K562 (cell line): ENCODE measurements at regions not wholly inside any gene's neighbourhood (a gene's known extent, or its start where the extent isn't known, plus 50 kb on each side); places are given as distances from the start of the nearest gene placed in this dataset.
"Not testable (repeated sequence)": the region's sequence is repeated elsewhere in the genome, so short reads cannot be mapped to it uniquely, and the experiment has no call there.

ENCODE experiments used
- ATAC-seq: fragments of 200-7000 bp; cut with Tn5 transposase; 3 replicates; pipeline ENCODE4 v1.9.1; 2020; ENCODE audit warnings: moderate library complexity
- BruUV-seq: library from RNA; stranded (reverse); fragments of 400-500 nt; replicated peaks from 2 replicates; lab custom pipeline; 2021; lab: Mats Ljungman, UMichigan
- CTCF ChIA-PET: fragments of 300-600 bp; formaldehyde crosslinking; extraction: SDS; loops from one replicate; lab custom pipeline; 2021; ENCODE audit warnings: low intra/inter-chr PET ratio; lab: Yijun Ruan, JAX
- POLR2A ChIA-PET: fragments of 300-600, 350-650 bp; sonication (Branson Sonifier 250); formaldehyde crosslinking; extraction: SDS; loops from one replicate; lab custom pipeline; 2021; ENCODE audit warnings: antibody characterized with exemption, inconsistent platforms; lab: Yijun Ruan, JAX
- DNase-seq, 4 experiments: peaks; one replicate each; pipeline versions ENCODE4 v3.0.0 to v3.0.0-alpha.2; 2011 to 2018; ENCODE audit warnings: low spot score in 3 of 4, mixed read lengths in 3 of 4; ENCODE audit errors: extremely low read depth in 1 of 4
- FAIRE-seq: peaks from 2 replicates; lab custom pipeline; 2011; peaks lifted over from hg19 to GRCh38; lab: Jason Lieb, UNC
- H2AFZ ChIP-seq: 2 replicates; pipeline ENCODE4 v1.6.0; 2011; ENCODE audit warnings: low read depth, low read length, control low read depth, inconsistent platforms
- H3K27ac ChIP-seq: fragments of 200-600 bp; 3 replicates; pipeline ENCODE4 v1.8.0; 2011; ENCODE audit warnings: low read depth, mild to moderate bottlenecking, control low read depth, inconsistent platforms, low read length, moderate library complexity, mixed read lengths; ENCODE audit errors: extremely low read depth
- H3K27me3 ChIP-seq, 2 experiments: fragments of 300-600 bp in 1 of 2; 2 replicates in 1 of 2; 3 replicates in 1 of 2; pipeline versions ENCODE4 v1.6.0 to v1.8.0; 2011; ENCODE audit warnings: inconsistent platforms in 2 of 2, low read length in 2 of 2, mild to moderate bottlenecking in 1 of 2, mixed read lengths in 1 of 2, moderate library complexity in 1 of 2; ENCODE audit not compliant: control insufficient read depth in 2 of 2, insufficient read depth in 2 of 2
- H3K36me3 ChIP-seq: fragments of 300-600 bp; 3 replicates; pipeline ENCODE4 v1.8.0; 2011; ENCODE audit warnings: mild to moderate bottlenecking, low read length, inconsistent platforms; ENCODE audit not compliant: control insufficient read depth, insufficient read depth
- H3K4me1 ChIP-seq, 2 experiments: fragments of 200-600 bp in 1 of 2; replicated peaks in 1 of 2; 2 replicates in 1 of 2; 3 replicates in 1 of 2; pipeline versions ENCODE4 v1.5.1 to v1.8.0; 2011; ENCODE audit warnings: inconsistent platforms in 2 of 2, low read length in 2 of 2, mild to moderate bottlenecking in 1 of 2, mixed read lengths in 1 of 2, moderate library complexity in 1 of 2; ENCODE audit not compliant: control insufficient read depth in 2 of 2, insufficient read depth in 2 of 2
- H3K4me2 ChIP-seq: 2 replicates; pipeline ENCODE4 v1.6.1; 2011; ENCODE audit warnings: low read length, control low read depth, inconsistent platforms, mixed read lengths; ENCODE audit not compliant: insufficient read depth
- H3K4me3 ChIP-seq: fragments of 200-600 bp; sonication (generic), shearing (Covaris generic); 2 replicates; pipeline ENCODE4 v1.5.1; 2016; ENCODE audit warnings: control low read depth, inconsistent platforms
- H3K79me2 ChIP-seq: fragments of 200-600 bp; 3 replicates; pipeline ENCODE4 v1.8.0; 2011; ENCODE audit warnings: low read length, inconsistent platforms; ENCODE audit not compliant: control insufficient read depth, insufficient read depth
- H3K9ac ChIP-seq, 2 experiments: 2 replicates each; pipeline versions ENCODE4 v1.6.0 to v1.6.1; 2011; ENCODE audit warnings: low read depth in 2 of 2, low read length in 2 of 2, control low read depth in 1 of 2, inconsistent platforms in 1 of 2, mild to moderate bottlenecking in 1 of 2, mixed read lengths in 1 of 2; ENCODE audit not compliant: insufficient read depth in 1 of 2
- H3K9me1 ChIP-seq: one replicate; pipeline ENCODE4 v1.6.0; 2011; ENCODE audit warnings: inconsistent platforms, mild to moderate bottlenecking, low read length, moderate library complexity; ENCODE audit not compliant: control insufficient read depth, insufficient read depth
- H3K9me3 ChIP-seq: replicated peaks from 2 replicates; pipeline ENCODE4 v1.5.1; 2011; ENCODE audit warnings: low read depth, low read length, inconsistent platforms; ENCODE audit not compliant: control insufficient read depth, insufficient read depth
- H4K20me1 ChIP-seq: replicated peaks from 2 replicates; pipeline ENCODE4 v1.6.1; 2011; ENCODE audit warnings: low read length, inconsistent platforms, mixed read lengths; ENCODE audit not compliant: control insufficient read depth, insufficient read depth
- CREM ChIP-seq: IDR thresholded peaks from 2 replicates; pipeline ENCODE4 v1.6.1; 2014; ENCODE audit warnings: antibody characterized with exemption, low read depth
- DDX20 ChIP-seq: fragments of 450-650 bp; IDR thresholded peaks from 2 replicates; pipeline ENCODE4 v1.6.1; 2016; ENCODE audit warnings: missing genetic modification characterization, low read depth, mild to moderate bottlenecking, missing compliant biosample characterization, moderate library complexity
- KDM5B ChIP-seq: fragments of 200-600 bp; sonication (generic); IDR thresholded peaks from 2 replicates; pipeline ENCODE4 v1.6.1; 2012; ENCODE audit warnings: low read depth, mild to moderate bottlenecking, moderate library complexity, low read length, control low read depth, inconsistent platforms; ENCODE audit not compliant: insufficient replicate concordance
- OTX1 ChIP-seq: fragments of 450-650 bp; formaldehyde crosslinking; IDR thresholded peaks from 2 replicates; pipeline ENCODE4 v1.4.0; 2022; ENCODE audit warnings: mild to moderate bottlenecking
- PML ChIP-seq: IDR thresholded peaks from 2 replicates; pipeline ENCODE4 v1.6.1; 2012; ENCODE audit warnings: low read length, inconsistent platforms
- PPARD ChIP-seq: fragments of 250-450 bp; sonication (Bioruptor Pico); IDR thresholded peaks from 2 replicates; pipeline ENCODE4 v1.8.0; 2022; ENCODE audit warnings: inconsistent platforms, mild to moderate bottlenecking, moderate library complexity
- RAD21 ChIP-seq, 2 experiments: fragments of 250-450 bp in 1 of 2; fragments of 450-650 bp in 1 of 2; sonication (Bioruptor Pico) in 1 of 2; formaldehyde crosslinking in 1 of 2; IDR thresholded peaks in 1 of 2; conservative IDR thresholded peaks in 1 of 2; 2 replicates each; pipeline versions ENCODE4 v1.4.0 to v1.8.0; 2020 to 2022; ENCODE audit warnings: mild to moderate bottlenecking in 2 of 2, moderate library complexity in 1 of 2
- TEAD4 ChIP-seq, 2 experiments: sonication (generic) in 1 of 2; formaldehyde crosslinking in 1 of 2; IDR thresholded peaks; 2 replicates each; pipeline versions ENCODE4 v1.6.1 to v1.8.0; 2012 to 2022; ENCODE audit warnings: borderline replicate concordance in 1 of 2, inconsistent platforms in 1 of 2, low read length in 1 of 2, mild to moderate bottlenecking in 1 of 2, missing genetic modification reagents in 1 of 2
- ZBED1 ChIP-seq: IDR thresholded peaks from 2 replicates; pipeline ENCODE4 v1.6.1; 2014
- ZNF511 ChIP-seq: sonication (generic); formaldehyde crosslinking; IDR thresholded peaks from 2 replicates; pipeline ENCODE4 v1.8.0; 2022; ENCODE audit warnings: mild to moderate bottlenecking, missing genetic modification reagents
- ZNF589 ChIP-seq: fragments of 200-800 bp; sonication (Bioruptor generic); IDR thresholded peaks from 2 replicates; pipeline ENCODE4 v1.6.1; 2016; ENCODE audit warnings: low read depth, missing genetic modification characterization, missing compliant biosample characterization
- ZSCAN32 ChIP-seq: fragments of 450-650 bp; formaldehyde crosslinking; IDR thresholded peaks from 2 replicates; pipeline ENCODE4 v1.4.0; 2020; ENCODE audit warnings: mild to moderate bottlenecking, moderate library complexity
- WGBS: fragments of 100-300 bp; shearing (Covaris generic); methylation state at CpG from one replicate; pipeline ENCODE4 v1.1.6; 2016; ENCODE audit warnings: low coverage, mixed read lengths; ENCODE audit not compliant: insufficient coverage; ENCODE audit errors: missing lambda C conversion rate; 5-methylcytosine and 5-hydroxymethylcytosine counted together
- in situ Hi-C: fragments of 300-500 bp; cut with MboI; formaldehyde crosslinking; loops from 4 replicates; pipeline ENCODE4 v1.15.0; 2018; ENCODE audit warnings: inconsistent platforms, mixed read lengths
- intact Hi-C: fragments of 100-400 bp; cut with micrococcal nuclease; formaldehyde crosslinking; loops from 2 replicates; pipeline ENCODE4 v1.14.2; 2022

GRCh38 chr3:104360038-104360437 lies 1006.7 kb upstream of the ALCAM start:
- no TSS peak for BruUV-seq
- TF ChIP-seq ZNF589 (CRISPR knock-in tag) (no peak), KDM5B (no peak), ZSCAN32 (CRISPR knock-in tag) (no peak), DDX20 (no peak), PML (no peak), OTX1 (CRISPR knock-in tag) (no peak), ZNF511 (no peak), ZBED1 (no peak), CREM (no peak), TEAD4 (IDR thresholded peaks at IDR 0.05; ENCODE audit: low read length) (no peak), TEAD4 (CRISPR knock-in tag; IDR thresholded peaks at IDR 0.05; ENCODE audit: borderline replicate concordance) (no peak), RAD21 (CRISPR knock-in tag; conservative IDR thresholded peaks at IDR 0.05 in 1 of 2, IDR thresholded peaks at IDR 0.05 in 1 of 2) (no peak), PPARD (no peak)
- Histone ChIP-seq H3K9ac (no peak overlapping the region), H3K9me1 (no peaks in the 10 kb centered on the region), H3K9me3 (no peaks in the 10 kb centered on the region), H3K4me2 (no peak overlapping the region), H3K27me3 (no peaks in the 10 kb centered on the region), H4K20me1 (no peaks in the 10 kb centered on the region), H3K4me1 (no peaks in the 10 kb centered on the region), H3K36me3 (no peaks in the 10 kb centered on the region), H3K79me2 (no peaks in the 10 kb centered on the region), H3K27ac (no peak overlapping the region), H3K4me3 (no peak overlapping the region), H2AFZ (no peak overlapping the region)
- ATAC-seq (no peak), FAIRE-seq (no peak), DNase-seq (no peak)
- intact Hi-C loops (no loop called here), in situ Hi-C loops (no loop called here)
- POLR2A ChIA-PET, result no interaction called here
- CTCF ChIA-PET, result no interaction called here

GRCh38 chr3:104361748-104362147 lies 1005.0 kb upstream of the ALCAM start:
- POLR2A ChIA-PET, H3K79me2 ChIP-seq, H2AFZ ChIP-seq, H3K4me1 ChIP-seq, H3K36me3 ChIP-seq, H3K9me1 ChIP-seq, CTCF ChIA-PET, in situ Hi-C loops, BruUV-seq, ATAC-seq, H3K9me3 ChIP-seq, H3K27me3 ChIP-seq, H4K20me1 ChIP-seq, H3K27ac ChIP-seq, intact Hi-C loops, H3K9ac ChIP-seq, H3K4me2 ChIP-seq, H3K4me3 ChIP-seq, DNase-seq, FAIRE-seq: not testable (repeated sequence)
- 0% methylated on average over 8 of the region's 8 CpGs for WGBS
